Colonic mucosa (tissue), 4 donors: ENCODE measurements at regions not wholly inside any gene's neighbourhood (a gene's known extent, or its start where the extent isn't known, plus 50 kb on each side); places are given as distances from the start of the nearest gene placed in this dataset.

Experiments
- DNase-seq: peaks from one replicate; pipeline ENCODE4 v3.0.0-alpha.2; 2020
- H3K27ac ChIP-seq: fragments of 200-600 bp; one replicate; pipeline ENCODE4 v1.8.0; 2021
- H3K27me3 ChIP-seq: fragments of 200-600 bp; one replicate; pipeline ENCODE4 v1.8.0; 2021
- H3K36me3 ChIP-seq: fragments of 200-600 bp; one replicate; pipeline ENCODE4 v1.8.0; 2021
- H3K4me1 ChIP-seq: fragments of 200-600 bp; one replicate; pipeline ENCODE4 v1.8.0; 2021; ENCODE audit warnings: mild to moderate bottlenecking
- H3K4me3 ChIP-seq: fragments of 200-600 bp; one replicate; pipeline ENCODE4 v1.8.0; 2021
- H3K9ac ChIP-seq, 2 donors: one replicate each; pipeline ENCODE4 v1.7.0; 2013; ENCODE audit warnings: control low read depth in 2 of 2, low read depth in 2 of 2, low read length in 2 of 2
- H3K9me3 ChIP-seq: fragments of 200-600 bp; one replicate; pipeline ENCODE4 v1.8.0; 2021
- CTCF ChIP-seq: fragments of 200-600 bp; IDR thresholded peaks from one replicate; pipeline ENCODE4 v1.8.0; 2022; ENCODE audit warnings: antibody characterized with exemption, mild to moderate bottlenecking
- intact Hi-C: fragments of 100-400 bp; cut with DNase I; formaldehyde crosslinking; loops from one replicate; pipeline ENCODE4 v1.14.1; 2022
- donor health status: healthy.
- donor health status: DM: no; HTN: no; CAD: no.
- donor health status: DM: no; HTN: no; CAD: no.

GRCh38 chr4:125781651-125782050 is 466.9 kb downstream of the FAT4 start:
- no peaks in the 10 kb centered on the region for H3K4me1 ChIP-seq
- DNase-seq: no peak
- H3K27me3 ChIP-seq: no peaks in the 10 kb centered on the region
- no peak overlapping the region for H3K4me3 ChIP-seq
- intact Hi-C loops: no loop called here
- no peak overlapping the region for H3K9ac ChIP-seq
- H3K27ac ChIP-seq: no peak overlapping the region
- no peak for TF ChIP-seq CTCF
- no peaks in the 10 kb centered on the region for H3K9me3 ChIP-seq
- H3K36me3 ChIP-seq: no peaks in the 10 kb centered on the region

GRCh38 chr4:125784741-125785140 is 470.0 kb downstream of the FAT4 start:
- Histone ChIP-seq H3K4me1 (no peaks in the 10 kb centered on the region), H3K4me3 (no peak overlapping the region), H3K27me3 (no peaks in the 10 kb centered on the region), H3K9ac (no peak overlapping the region), H3K27ac (no peak overlapping the region), H3K9me3 (no peaks in the 10 kb centered on the region), H3K36me3 (no peaks in the 10 kb centered on the region)
- TF ChIP-seq CTCF: no peak
- no peak for DNase-seq
- intact Hi-C loops: no loop called here

DNA sequence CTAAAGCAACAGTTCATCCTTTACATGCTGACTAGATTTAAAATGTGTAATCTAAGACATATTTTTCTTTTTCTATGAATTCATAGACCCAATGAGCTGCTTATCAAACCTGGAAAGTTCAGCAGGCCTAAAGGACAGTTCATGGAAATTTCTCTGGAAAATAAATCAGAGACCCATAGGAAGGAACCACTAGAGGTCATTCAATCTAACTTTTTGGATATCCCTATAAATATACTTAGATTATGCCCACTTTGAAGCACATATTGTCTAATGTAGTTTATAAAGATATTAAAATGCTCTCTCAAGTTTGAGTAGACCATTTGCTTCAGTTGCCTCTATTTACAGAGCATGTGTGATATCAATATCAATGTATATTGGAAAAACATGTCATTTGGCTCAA is 473.0 kb downstream of the FAT4 start:
- H3K36me3 ChIP-seq: no peaks in the 10 kb centered on the region
- intact Hi-C loops: no loop called here
- H3K9me3 ChIP-seq: no peaks in the 10 kb centered on the region
- no peak for TF ChIP-seq CTCF
- no peaks in the 10 kb centered on the region for H3K4me1 ChIP-seq
- no peak overlapping the region for H3K27ac ChIP-seq
- H3K4me3 ChIP-seq: no peak overlapping the region
- H3K27me3 ChIP-seq: no peaks in the 10 kb centered on the region
- no peak for DNase-seq
- no peak overlapping the region for H3K9ac ChIP-seq

DNA sequence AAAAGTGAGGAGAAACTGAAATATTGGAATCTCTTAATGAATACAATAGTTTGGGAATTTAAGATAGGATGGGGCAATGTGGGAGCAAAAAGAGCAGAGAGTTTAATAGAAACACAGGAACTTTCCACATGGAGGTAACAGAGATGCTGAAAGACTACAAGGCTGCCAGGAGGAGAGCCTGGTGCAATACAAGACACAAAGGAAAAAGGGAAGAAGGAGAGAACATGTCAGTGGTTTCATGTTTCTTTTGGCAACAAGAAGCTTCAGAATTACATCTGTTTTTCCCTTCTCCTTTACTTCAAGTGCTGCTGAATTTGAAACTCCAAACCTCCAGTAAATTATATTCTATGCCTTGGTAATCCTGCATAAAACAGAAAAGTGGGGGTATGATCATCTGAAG is 474.3 kb downstream of the FAT4 start:
- no peaks in the 10 kb centered on the region for H3K9me3 ChIP-seq
- H3K9ac ChIP-seq: no peak overlapping the region

GRCh38 chr4:125791896-125792295 is 477.1 kb downstream of the FAT4 start:
- H3K9ac ChIP-seq: no peak overlapping the region
- DNase-seq: no peak
- no peak overlapping the region for H3K27ac ChIP-seq
- H3K9me3 ChIP-seq: no peaks in the 10 kb centered on the region
- intact Hi-C loops: no loop called here
- H3K4me3 ChIP-seq: no peak overlapping the region
- H3K4me1 ChIP-seq: no peaks in the 10 kb centered on the region
- no peak for TF ChIP-seq CTCF
- no peaks in the 10 kb centered on the region for H3K36me3 ChIP-seq
- no peaks in the 10 kb centered on the region for H3K27me3 ChIP-seq

More for the DNA sequence above, 474.3 kb downstream of the FAT4 start:
- Histone ChIP-seq H3K36me3 (no peaks in the 10 kb centered on the region), H3K4me1 (no peaks in the 10 kb centered on the region), H3K27ac (no peak overlapping the region), H3K4me3 (no peak overlapping the region), H3K27me3 (no peaks in the 10 kb centered on the region)
- no peak for DNase-seq
- TF ChIP-seq CTCF: no peak
- intact Hi-C loops: no loop called here

DNA sequence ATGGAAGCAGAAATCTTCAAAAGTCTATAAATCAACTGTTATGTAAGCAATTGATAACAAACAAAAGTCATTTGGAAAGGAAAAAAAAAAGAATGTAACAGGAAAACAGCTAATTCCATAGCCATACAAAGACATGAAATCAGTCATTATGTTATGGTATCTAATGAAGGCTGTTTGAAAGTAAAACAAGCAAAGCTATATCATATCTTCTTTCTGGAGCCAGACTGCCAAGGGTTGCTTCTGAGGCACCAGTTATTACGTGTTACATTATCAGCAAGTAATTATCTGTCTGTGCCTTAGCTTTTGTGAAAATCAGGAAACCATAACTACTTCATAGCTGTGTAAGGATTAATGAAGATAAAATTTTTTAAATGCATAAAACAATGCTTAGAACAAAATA is 480.2 kb downstream of the FAT4 start:
- H3K27ac ChIP-seq: no peak overlapping the region
- no peaks in the 10 kb centered on the region for H3K36me3 ChIP-seq
- no peak for DNase-seq
- no peak overlapping the region for H3K4me3 ChIP-seq
- H3K27me3 ChIP-seq: no peaks in the 10 kb centered on the region
- no peaks in the 10 kb centered on the region for H3K4me1 ChIP-seq
- intact Hi-C loops: no loop called here
- no peak overlapping the region for H3K9ac ChIP-seq
- H3K9me3 ChIP-seq: no peaks in the 10 kb centered on the region
- TF ChIP-seq CTCF: no peak
